Mucosa of gallbladder (tissue), 1 donor: ENCODE measurements at regions not wholly inside any gene's neighbourhood (a gene's known extent, or its start where the extent isn't known, plus 50 kb on each side); places are given as distances from the start of the nearest gene placed in this dataset.

ENCODE experiments used
- DNase-seq: peaks from one replicate; pipeline ENCODE4 v3.0.0-alpha.2; 2020; ENCODE audit warnings: low spot score
- donor health status: DM: no; HTN: no; CAD: no.

- no peak for DNase-seq
These were observed 161.7 kb downstream of the PLPP3 start for GRCh38 chr1:56417646-56418045.

GRCh38 chr1:56416495-56416894, 162.9 kb downstream of the PLPP3 start:
- DNase-seq = no peak

DNA sequence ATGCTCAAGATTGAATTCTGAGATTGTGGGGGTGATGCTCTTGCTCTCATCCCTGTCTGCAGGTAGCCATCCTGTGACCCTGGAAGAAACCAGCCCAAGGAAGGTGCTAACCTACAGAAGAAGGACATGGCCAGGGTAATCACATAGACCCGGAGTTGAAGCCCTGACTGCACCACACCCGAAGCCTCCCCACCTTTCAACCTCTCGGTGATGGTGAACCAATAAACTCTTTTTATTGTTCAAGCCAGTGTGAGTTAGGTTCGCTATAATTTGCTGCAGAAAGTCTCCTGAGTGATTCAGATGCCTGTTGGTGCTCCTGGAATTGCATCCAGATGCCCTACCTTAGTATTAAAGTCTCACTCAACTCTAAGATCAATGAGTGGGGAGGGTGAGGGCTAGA, 163.6 kb downstream of the PLPP3 start:
- no peak for DNase-seq

- no peak for DNase-seq
These were observed 164.1 kb downstream of the PLPP3 start for GRCh38 chr1:56415258-56415657.

- DNase-seq = peak; percentile 43
These were observed 164.6 kb downstream of the PLPP3 start for GRCh38 chr1:56414728-56415224.

- no peak for DNase-seq
These were observed 165.6 kb downstream of the PLPP3 start for GRCh38 chr1:56413671-56414199.

GRCh38 chr1:56411484-56412180, 167.7 kb downstream of the PLPP3 start:
- no peak for DNase-seq

DNA sequence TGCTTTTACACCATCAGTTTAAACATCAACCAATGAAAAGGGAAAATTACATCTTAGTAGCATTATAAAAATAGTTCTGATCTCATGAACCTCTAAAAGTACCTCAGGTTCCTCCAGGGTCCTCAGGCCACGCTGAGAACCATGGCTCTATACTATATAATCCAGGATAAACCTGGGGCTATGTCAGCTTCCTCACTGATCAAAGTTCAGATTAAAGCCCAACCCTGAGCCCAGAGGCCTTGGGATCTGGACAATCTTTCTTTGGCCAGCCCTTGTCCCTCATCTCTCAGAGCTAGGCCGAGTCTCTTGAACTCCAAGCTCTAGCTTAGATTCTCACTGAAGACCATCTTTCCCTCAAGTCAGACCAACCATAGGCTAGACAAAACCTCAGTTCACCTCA, 168.3 kb downstream of the PLPP3 start:
- no peak for DNase-seq

- no peak for DNase-seq
These were observed 169.0 kb downstream of the PLPP3 start for GRCh38 chr1:56410405-56410804.

- DNase-seq = peak; percentile 46
These were observed 170.2 kb downstream of the PLPP3 start for GRCh38 chr1:56409112-56409691.

DNA sequence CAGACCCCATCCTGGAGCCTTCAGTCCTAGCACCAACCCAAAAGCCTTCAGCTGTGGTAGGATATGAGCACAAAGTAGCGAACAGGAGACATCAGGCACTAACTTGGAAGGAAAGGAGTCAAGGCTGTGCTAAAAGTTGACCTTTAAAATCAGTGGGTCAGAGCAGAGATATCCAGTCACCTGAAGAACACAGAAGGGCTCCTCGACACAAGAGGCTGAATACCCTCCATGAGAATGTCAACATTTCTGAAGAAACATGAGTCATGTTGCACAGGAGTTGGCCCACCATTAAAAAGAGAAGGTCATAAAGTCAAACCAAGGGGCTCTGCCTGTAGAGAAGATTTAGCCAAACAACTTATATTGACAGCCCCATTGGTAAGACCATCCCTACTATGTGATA, 172.5 kb downstream of the PLPP3 start:
- DNase-seq = no peak

DNA sequence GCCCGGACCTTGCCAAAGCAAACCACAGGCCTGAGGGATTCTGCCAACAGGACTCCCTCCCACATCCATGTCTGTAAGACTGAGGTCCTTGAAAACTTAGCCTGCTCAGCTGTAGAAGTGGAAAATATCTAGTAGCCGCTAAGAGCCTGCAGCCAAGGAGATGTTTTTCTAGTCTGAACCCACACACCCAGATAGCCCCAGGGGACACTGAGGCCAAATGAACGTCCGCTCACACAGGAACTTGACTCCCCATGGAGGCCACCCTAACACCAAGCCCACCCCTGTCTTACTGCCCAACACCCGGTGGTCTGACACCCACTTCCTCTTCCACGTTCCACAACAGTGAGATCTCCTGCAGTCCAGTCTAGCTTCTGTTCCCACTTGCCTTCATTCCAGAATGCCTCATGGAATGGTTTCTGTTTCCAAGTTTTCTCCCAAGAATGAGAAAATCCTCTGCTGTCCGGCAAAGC, 174.8 kb downstream of the PLPP3 start:
- no peak for DNase-seq

GRCh38 chr1:56404066-56404465, 175.3 kb downstream of the PLPP3 start:
- DNase-seq = no peak

GRCh38 chr1:56403321-56403720, 176.0 kb downstream of the PLPP3 start:
- no peak for DNase-seq

DNA sequence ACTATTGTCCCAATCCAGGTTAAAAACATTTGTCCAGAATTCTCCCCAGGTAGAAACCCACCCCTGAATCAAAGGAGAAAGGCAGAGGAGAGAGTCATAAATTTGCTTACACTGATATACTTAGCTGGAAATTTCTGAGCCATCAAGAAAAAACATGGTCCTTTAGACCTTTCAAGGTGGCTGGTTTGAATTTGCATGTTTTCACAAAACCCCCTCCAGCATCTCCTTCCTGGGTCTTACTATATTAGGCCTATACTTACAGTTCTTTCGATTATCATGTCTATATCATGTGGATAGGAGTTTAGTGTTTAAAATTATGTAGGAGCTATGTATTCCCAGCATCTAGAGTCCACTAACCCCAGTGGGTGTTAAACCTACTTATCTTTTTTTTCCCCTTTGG, 178.2 kb downstream of the PLPP3 start:
- DNase-seq = no peak

GRCh38 chr1:56400526-56400925, 178.8 kb downstream of the PLPP3 start:
- DNase-seq = no peak

DNA sequence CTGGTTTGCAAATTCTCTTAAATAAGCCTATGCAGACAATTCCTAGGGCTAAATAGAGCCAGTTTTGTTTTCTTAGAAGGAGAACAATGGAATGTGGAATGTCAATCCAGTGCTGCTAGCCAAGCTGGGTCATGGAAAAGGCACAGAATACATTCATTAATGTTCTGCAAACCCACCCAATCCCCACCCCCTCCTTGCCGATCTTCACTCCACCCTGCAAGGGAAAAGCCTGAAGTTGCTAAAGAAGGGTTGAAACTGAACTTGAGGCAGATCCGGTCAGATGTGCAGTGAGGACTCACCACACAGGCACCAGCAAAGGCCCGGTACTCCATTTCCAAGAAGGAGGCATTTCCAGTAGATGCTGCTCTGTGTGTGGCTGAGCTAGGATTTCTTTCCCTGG, 179.6 kb downstream of the PLPP3 start:
- DNase-seq = no peak

GRCh38 chr1:56399326-56399725, 180.0 kb downstream of the PLPP3 start:
- no peak for DNase-seq

DNA sequence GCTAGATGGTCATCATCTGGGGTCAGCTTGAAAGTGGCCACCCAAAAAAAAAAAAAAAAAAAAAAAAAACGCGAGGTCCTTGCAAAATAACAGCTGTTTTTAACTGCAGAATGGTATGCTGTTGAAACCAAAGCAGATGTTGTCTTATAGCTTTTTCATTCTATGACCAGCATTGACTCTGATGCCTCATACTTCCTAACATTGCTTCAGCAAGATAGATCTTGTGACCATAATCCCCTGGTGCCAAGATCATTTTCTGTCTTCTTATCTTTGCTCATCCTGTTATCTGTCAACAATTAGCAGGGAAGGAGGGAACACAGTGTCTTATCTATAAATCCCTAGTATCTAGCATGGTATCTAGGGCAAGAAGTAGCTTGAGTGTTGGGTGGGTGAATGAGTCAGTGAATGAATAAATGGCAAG, 181.5 kb downstream of the PLPP3 start:
- no peak for DNase-seq

GRCh38 chr1:56397409-56397808, 182.0 kb downstream of the PLPP3 start:
- no peak for DNase-seq

GRCh38 chr1:56396581-56396980, 182.8 kb downstream of the PLPP3 start:
- no peak for DNase-seq

GRCh38 chr1:56395776-56396175, 183.6 kb downstream of the PLPP3 start:
- no peak for DNase-seq

DNA sequence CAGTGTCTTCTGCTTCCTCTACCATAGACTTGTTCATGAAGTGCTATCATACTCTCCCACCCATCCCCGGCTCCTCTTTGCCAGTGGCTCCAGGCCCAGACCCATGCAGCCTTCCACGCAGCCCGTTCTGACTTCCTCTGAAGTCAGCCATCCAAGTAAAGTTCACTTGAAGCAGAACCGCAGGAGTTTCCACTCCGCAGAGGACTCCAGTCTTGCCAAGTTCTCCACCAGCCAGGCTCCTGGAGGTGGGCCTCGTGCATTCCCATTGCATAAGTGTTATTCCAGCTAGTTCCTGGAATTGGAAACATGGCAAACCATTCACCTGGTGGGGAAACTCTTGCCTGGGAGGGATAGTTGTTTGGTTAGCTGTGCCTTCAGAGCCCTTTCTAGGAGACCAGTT, 185.1 kb downstream of the PLPP3 start:
- DNase-seq = no peak
